ENCODE measurements at regions not wholly inside any gene's neighbourhood (a gene's known extent, or its start where the extent isn't known, plus 50 kb on each side); places are given as distances from the start of the nearest gene placed in this dataset.

DNA sequence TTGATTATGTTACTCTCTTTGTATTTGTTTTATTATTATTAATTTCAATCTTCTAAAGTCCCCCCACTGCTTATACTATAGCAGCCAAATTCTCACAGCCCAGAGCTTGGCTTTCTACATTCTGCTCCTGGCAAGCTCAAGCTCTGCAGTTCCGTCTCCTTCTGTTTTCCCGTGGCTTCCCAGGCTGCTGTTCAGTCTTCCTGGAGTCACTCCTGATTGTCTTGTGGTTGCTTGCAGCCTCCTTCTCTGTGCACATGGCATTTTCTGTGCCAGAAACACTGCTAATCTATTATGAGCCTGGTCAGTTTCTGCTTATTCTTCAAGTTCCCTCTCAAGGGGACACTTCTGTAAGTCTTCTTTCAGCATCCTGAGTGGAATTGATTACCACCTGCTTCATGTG, 533.7 kb upstream of the IGFBP3 start:
- Histone ChIP-seq H3K4me1 (ENCODE audit: insufficient read depth, low read length) (peaks cover 7% of the 10 kb centered on the region), H3K27ac (ENCODE audit: low read depth, low read length) (no peak overlapping the region), H2AFZ (ENCODE audit: low read depth, low read length) (no peak overlapping the region), H3K4me2 (ENCODE audit: low read length) (no peak overlapping the region), H3K27me3 (ENCODE audit: insufficient read depth, low read length) (no peaks in the 10 kb centered on the region), H3K9me3 (ENCODE audit: insufficient read depth, low read depth, low read length) (no peaks in the 10 kb centered on the region), H3K36me3 (ENCODE audit: insufficient read depth, low read length) (no peaks in the 10 kb centered on the region), H3K9ac (ENCODE audit: low read length) (no peak overlapping the region), H3K4me3 (ENCODE audit: insufficient read depth, low read depth, low read length) (no peak overlapping the region), H3K79me2 (ENCODE audit: insufficient read depth, low read length) (no peaks in the 10 kb centered on the region), H4K20me1 (ENCODE audit: insufficient read depth, low read length) (no peaks in the 10 kb centered on the region)
- Mint-ChIP-seq H3K4me1 (ENCODE audit: low read depth, unreplicated experiment) (peaks cover 26% of the 10 kb centered on the region), H3K36me3 (ENCODE audit: low read depth, unreplicated experiment) (no peaks in the 10 kb centered on the region), H3K4me3 (ENCODE audit: unreplicated experiment) (no peak overlapping the region), H3K27me3 (ENCODE audit: low read depth, unreplicated experiment) (no peaks in the 10 kb centered on the region), H3K27ac (ENCODE audit: unreplicated experiment) (no peak overlapping the region), H3K9me3 (ENCODE audit: unreplicated experiment) (no peaks in the 10 kb centered on the region)
- DNase-seq (ENCODE audit: low read depth) (peak; percentile 61), FAIRE-seq (peak; percentile 66)
- TF ChIP-seq, protein P1, sequence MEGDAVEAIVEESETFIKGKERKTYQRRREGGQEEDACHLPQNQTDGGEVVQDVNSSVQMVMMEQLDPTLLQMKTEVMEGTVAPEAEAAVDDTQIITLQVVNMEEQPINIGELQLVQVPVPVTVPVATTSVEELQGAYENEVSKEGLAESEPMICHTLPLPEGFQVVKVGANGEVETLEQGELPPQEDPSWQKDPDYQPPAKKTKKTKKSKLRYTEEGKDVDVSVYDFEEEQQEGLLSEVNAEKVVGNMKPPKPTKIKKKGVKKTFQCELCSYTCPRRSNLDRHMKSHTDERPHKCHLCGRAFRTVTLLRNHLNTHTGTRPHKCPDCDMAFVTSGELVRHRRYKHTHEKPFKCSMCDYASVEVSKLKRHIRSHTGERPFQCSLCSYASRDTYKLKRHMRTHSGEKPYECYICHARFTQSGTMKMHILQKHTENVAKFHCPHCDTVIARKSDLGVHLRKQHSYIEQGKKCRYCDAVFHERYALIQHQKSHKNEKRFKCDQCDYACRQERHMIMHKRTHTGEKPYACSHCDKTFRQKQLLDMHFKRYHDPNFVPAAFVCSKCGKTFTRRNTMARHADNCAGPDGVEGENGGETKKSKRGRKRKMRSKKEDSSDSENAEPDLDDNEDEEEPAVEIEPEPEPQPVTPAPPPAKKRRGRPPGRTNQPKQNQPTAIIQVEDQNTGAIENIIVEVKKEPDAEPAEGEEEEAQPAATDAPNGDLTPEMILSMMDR (IDR thresholded peaks at IDR 0.05; ENCODE audit: insufficient read depth, low read depth, low read length), result no peak
- TF ChIP-seq EZH2 (IDR thresholded peaks at IDR 0.05; ENCODE audit: insufficient read depth, low read length), result no peak

DNA sequence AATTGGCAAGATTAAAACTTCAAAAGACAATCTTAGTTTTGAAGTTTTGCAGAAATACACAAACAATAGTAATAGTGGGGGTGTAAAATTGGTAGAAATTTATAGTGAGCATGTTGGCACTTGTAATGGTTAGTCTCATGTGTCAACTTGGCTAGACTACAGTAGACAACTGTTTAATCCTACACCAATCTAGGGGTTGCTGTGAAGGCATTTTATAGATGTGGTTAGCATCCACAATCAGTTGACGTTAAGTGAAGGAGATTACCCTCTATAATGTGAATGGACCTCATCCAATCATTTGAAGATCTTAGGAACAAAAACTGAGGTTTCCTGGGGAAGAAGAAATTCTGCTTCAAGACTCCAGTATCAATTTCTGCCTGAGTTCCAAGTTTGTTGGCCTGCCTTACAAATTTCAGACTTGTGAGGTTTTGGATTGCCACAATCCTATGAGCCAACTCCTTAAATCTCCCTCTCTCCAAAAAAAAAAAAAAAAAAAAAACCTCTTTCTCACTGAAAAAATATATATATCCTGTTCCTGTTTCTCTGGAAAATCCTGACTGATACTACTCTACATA, 531.6 kb upstream of the IGFBP3 start:
- DNase-seq (ENCODE audit: low read depth) (no peak), FAIRE-seq (no peak)
- H3K9me3 ChIP-seq (ENCODE audit: insufficient read depth, low read depth, low read length), result no peaks in the 10 kb centered on the region
- H3K4me1 Mint-ChIP-seq (ENCODE audit: low read depth, unreplicated experiment), result peaks cover 24% of the 10 kb centered on the region
- H3K79me2 ChIP-seq (ENCODE audit: insufficient read depth, low read length), result no peaks in the 10 kb centered on the region
- H3K27ac ChIP-seq (ENCODE audit: low read depth, low read length), result no peak overlapping the region
- peaks cover 7% of the 10 kb centered on the region for H3K4me1 ChIP-seq (ENCODE audit: insufficient read depth, low read length)
- no peak overlapping the region for H3K9ac ChIP-seq (ENCODE audit: low read length)
- H3K36me3 Mint-ChIP-seq (ENCODE audit: low read depth, unreplicated experiment), result no peaks in the 10 kb centered on the region
- H3K27me3 Mint-ChIP-seq (ENCODE audit: low read depth, unreplicated experiment), result peaks cover 2% of the 10 kb centered on the region
- H3K4me2 ChIP-seq (ENCODE audit: low read length), result no peak overlapping the region
- H3K27me3 ChIP-seq (ENCODE audit: insufficient read depth, low read length), result no peaks in the 10 kb centered on the region
- no peak overlapping the region for H3K4me3 ChIP-seq (ENCODE audit: insufficient read depth, low read depth, low read length)
- peaks cover 4% of the 10 kb centered on the region for H3K9me3 Mint-ChIP-seq (ENCODE audit: unreplicated experiment)
- no peak overlapping the region for H3K4me3 Mint-ChIP-seq (ENCODE audit: unreplicated experiment)
- no peak overlapping the region for H2AFZ ChIP-seq (ENCODE audit: low read depth, low read length)
- TF ChIP-seq, protein P1 (IDR thresholded peaks at IDR 0.05; ENCODE audit: insufficient read depth, low read depth, low read length), result no peak
- no peak for TF ChIP-seq EZH2 (IDR thresholded peaks at IDR 0.05; ENCODE audit: insufficient read depth, low read length)
- H4K20me1 ChIP-seq (ENCODE audit: insufficient read depth, low read length), result no peaks in the 10 kb centered on the region
- no peaks in the 10 kb centered on the region for H3K36me3 ChIP-seq (ENCODE audit: insufficient read depth, low read length)
- H3K27ac Mint-ChIP-seq (ENCODE audit: unreplicated experiment), result no peak overlapping the region

DNA sequence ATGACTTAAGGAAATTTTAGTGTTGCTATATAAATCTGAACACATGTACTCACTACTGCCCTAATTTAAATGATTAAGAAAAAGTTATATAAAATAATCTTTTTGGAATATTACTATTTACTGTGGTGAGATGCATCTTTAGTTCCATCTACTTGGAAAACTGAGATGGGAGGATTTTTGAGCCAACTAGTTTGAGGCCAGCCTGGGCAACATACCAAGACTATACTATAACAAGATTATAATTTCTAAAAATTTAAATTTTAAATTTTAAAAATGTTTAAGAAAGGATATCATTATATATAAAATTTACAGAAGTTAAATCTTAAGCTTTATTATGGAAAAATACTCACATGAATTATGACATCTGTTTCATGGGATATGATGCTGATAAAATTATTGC, 530.8 kb upstream of the IGFBP3 start:
- Histone ChIP-seq H4K20me1 (ENCODE audit: insufficient read depth, low read length) (no peaks in the 10 kb centered on the region), H2AFZ (ENCODE audit: low read depth, low read length) (no peak overlapping the region), H3K4me2 (ENCODE audit: low read length) (no peak overlapping the region), H3K9ac (ENCODE audit: low read length) (no peak overlapping the region), H3K9me3 (ENCODE audit: insufficient read depth, low read depth, low read length) (no peaks in the 10 kb centered on the region), H3K4me1 (ENCODE audit: insufficient read depth, low read length) (peaks cover 5% of the 10 kb centered on the region), H3K27ac (ENCODE audit: low read depth, low read length) (no peak overlapping the region), H3K79me2 (ENCODE audit: insufficient read depth, low read length) (no peaks in the 10 kb centered on the region), H3K27me3 (ENCODE audit: insufficient read depth, low read length) (no peaks in the 10 kb centered on the region), H3K4me3 (ENCODE audit: insufficient read depth, low read depth, low read length) (no peak overlapping the region), H3K36me3 (ENCODE audit: insufficient read depth, low read length) (no peaks in the 10 kb centered on the region)
- H3K9me3 Mint-ChIP-seq (ENCODE audit: unreplicated experiment), result peaks cover 4% of the 10 kb centered on the region
- TF ChIP-seq, protein P1 (IDR thresholded peaks at IDR 0.05; ENCODE audit: insufficient read depth, low read depth, low read length), result no peak
- no peak for TF ChIP-seq EZH2 (IDR thresholded peaks at IDR 0.05; ENCODE audit: insufficient read depth, low read length)
- no peak for FAIRE-seq
- no peaks in the 10 kb centered on the region for H3K36me3 Mint-ChIP-seq (ENCODE audit: low read depth, unreplicated experiment)
- DNase-seq (ENCODE audit: low read depth), result no peak
- peaks cover 21% of the 10 kb centered on the region for H3K4me1 Mint-ChIP-seq (ENCODE audit: low read depth, unreplicated experiment)
- no peak overlapping the region for H3K4me3 Mint-ChIP-seq (ENCODE audit: unreplicated experiment)
- peaks cover 2% of the 10 kb centered on the region for H3K27me3 Mint-ChIP-seq (ENCODE audit: low read depth, unreplicated experiment)
- no peak overlapping the region for H3K27ac Mint-ChIP-seq (ENCODE audit: unreplicated experiment)
